Mesothelial cell of epicardium (in vitro differentiated cells): ENCODE measurements at regions not wholly inside any gene's neighbourhood (a gene's known extent, or its start where the extent isn't known, plus 50 kb on each side); places are given as distances from the start of the nearest gene placed in this dataset.

Source experiments
- DNase-seq, 2 experiments: peaks; one replicate each; pipeline ENCODE4 v3.0.0; 2021; ENCODE audit warnings: low spot score in 2 of 2; ENCODE audit not compliant: unreplicated experiment in 2 of 2
- H3K27ac Mint-ChIP-seq: 2 replicates; pipeline ENCODE4 v1.8.0; 2021; ENCODE audit warnings: mixed read lengths
- H3K27me3 Mint-ChIP-seq: 2 replicates; pipeline ENCODE4 v1.8.0; 2021; ENCODE audit warnings: low read depth, mixed read lengths
- H3K36me3 Mint-ChIP-seq: 2 replicates; pipeline ENCODE4 v1.8.0; 2021; ENCODE audit warnings: mixed read lengths
- H3K4me1 Mint-ChIP-seq: 2 replicates; pipeline ENCODE4 v1.8.0; 2021; ENCODE audit warnings: mixed read lengths
- H3K4me3 Mint-ChIP-seq: 2 replicates; pipeline ENCODE4 v1.8.0; 2021; ENCODE audit warnings: mild to moderate bottlenecking, moderate library complexity, mixed read lengths
- H3K9me3 Mint-ChIP-seq: 2 replicates; pipeline ENCODE4 v1.8.0; 2021; ENCODE audit warnings: mixed read lengths
- CTCF ChIP-seq: fragments of 200-600 bp; sonication (generic); IDR thresholded peaks from one replicate; pipeline ENCODE4 v1.5.0; 2021; ENCODE audit warnings: antibody characterized with exemption; ENCODE audit not compliant: unreplicated experiment

- H3K9me3 Mint-ChIP-seq, result peaks cover 59% of the 10 kb centered on the region
- H3K4me1 Mint-ChIP-seq, result no peaks in the 10 kb centered on the region
- H3K36me3 Mint-ChIP-seq, result peaks cover 2% of the 10 kb centered on the region
- DNase-seq, result no peak
- no peak overlapping the region for H3K27ac Mint-ChIP-seq
- no peak overlapping the region for H3K4me3 Mint-ChIP-seq
- no peak for TF ChIP-seq CTCF
- peaks cover 18% of the 10 kb centered on the region for H3K27me3 Mint-ChIP-seq
Observed at GRCh38 chr12:3405821-3406220, 85.2 kb upstream of the PRMT8 start.

- no peak overlapping the region for H3K27ac Mint-ChIP-seq
Observed at GRCh38 chr12:3407723-3408122, 83.3 kb upstream of the PRMT8 start.

GRCh38 chr12:3409662-3410061 is 81.3 kb upstream of the PRMT8 start:
- Mint-ChIP-seq H3K9me3 (peaks cover 45% of the 10 kb centered on the region), H3K27me3 (peaks cover 14% of the 10 kb centered on the region), H3K27ac (no peak overlapping the region), H3K4me3 (no peak overlapping the region), H3K4me1 (no peaks in the 10 kb centered on the region), H3K36me3 (peaks cover 2% of the 10 kb centered on the region)
- no peak for DNase-seq
- TF ChIP-seq CTCF, result no peak

More at GRCh38 chr12:3407723-3408122, 83.3 kb upstream of the PRMT8 start:
- Mint-ChIP-seq H3K4me1 (no peaks in the 10 kb centered on the region), H3K4me3 (no peak overlapping the region), H3K27me3 (peaks cover 7% of the 10 kb centered on the region), H3K9me3 (peaks cover 47% of the 10 kb centered on the region), H3K36me3 (peaks cover 2% of the 10 kb centered on the region)
- TF ChIP-seq CTCF, result no peak
- no peak for DNase-seq

- Mint-ChIP-seq H3K4me1 (no peaks in the 10 kb centered on the region), H3K4me3 (no peak overlapping the region), H3K9me3 (peaks cover 10% of the 10 kb centered on the region), H3K27me3 (peaks cover 55% of the 10 kb centered on the region), H3K27ac (no peak overlapping the region), H3K36me3 (no peaks in the 10 kb centered on the region)
- no peak for DNase-seq
- TF ChIP-seq CTCF, result no peak
Observed at GRCh38 chr12:3416159-3416558, 74.8 kb upstream of the PRMT8 start.

- TF ChIP-seq CTCF, result no peak
- no peak for DNase-seq
- Mint-ChIP-seq H3K9me3 (peaks cover 10% of the 10 kb centered on the region), H3K4me1 (no peaks in the 10 kb centered on the region), H3K27me3 (peaks cover 59% of the 10 kb centered on the region), H3K36me3 (no peaks in the 10 kb centered on the region), H3K27ac (no peak overlapping the region), H3K4me3 (no peak overlapping the region)
Observed at GRCh38 chr12:3416670-3417069, 74.3 kb upstream of the PRMT8 start.

- Mint-ChIP-seq H3K27ac (no peak overlapping the region), H3K36me3 (no peaks in the 10 kb centered on the region), H3K9me3 (peaks cover 10% of the 10 kb centered on the region), H3K4me1 (no peaks in the 10 kb centered on the region), H3K4me3 (no peak overlapping the region), H3K27me3 (peaks cover 61% of the 10 kb centered on the region)
- DNase-seq, result no peak
- TF ChIP-seq CTCF, result no peak
Observed at GRCh38 chr12:3417113-3417512, 73.9 kb upstream of the PRMT8 start.
